ENCODE measurements at regions not wholly inside any gene's neighbourhood (a gene's known extent, or its start where the extent isn't known, plus 50 kb on each side); places are given as distances from the start of the nearest gene placed in this dataset.

DNA sequence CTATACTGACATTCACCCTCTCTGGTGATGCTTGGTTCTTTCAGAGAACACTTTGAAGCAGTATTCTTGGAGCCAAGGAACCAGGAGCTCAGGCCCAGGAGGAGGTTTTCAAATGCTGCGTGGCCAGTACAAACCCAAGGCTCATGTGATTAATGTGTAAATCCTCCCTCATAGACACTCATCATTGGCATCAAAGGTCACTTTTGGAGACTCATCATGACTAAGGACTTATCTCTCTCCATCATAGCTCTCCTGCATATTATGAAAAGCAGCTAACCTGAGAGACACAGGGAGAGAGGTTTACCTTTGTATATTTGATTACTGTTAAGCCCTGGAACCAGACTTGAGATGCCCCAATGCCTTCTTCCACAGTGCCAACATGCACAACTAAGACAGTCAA lies 115.3 kb upstream of the SRD5A2 start:
- no peak for TF ChIP-seq ZNF274 (IDR thresholded peaks at IDR 0.05; ENCODE audit: low read depth, low read length)
- no peak for TF ChIP-seq YY1 (IDR thresholded peaks at IDR 0.05; ENCODE audit: insufficient read depth, insufficient read length)
- no peak for TF ChIP-seq SUZ12 (IDR thresholded peaks at IDR 0.05; ENCODE audit: extremely low read depth, insufficient read depth, insufficient read length)

All from NT2/D1 (cell line).